NCI-H1694 treated with DMSO at 0.1 percent for 48 hours (cell line): ENCODE measurements at regions not wholly inside any gene's neighbourhood (a gene's known extent, or its start where the extent isn't known, plus 50 kb on each side); places are given as distances from the start of the nearest gene placed in this dataset.
"Not testable (repeated sequence)": the region's sequence is repeated elsewhere in the genome, so short reads cannot be mapped to it uniquely, and the experiment has no call there.

Source experiments
- DNase-seq: peaks from one replicate; lab custom pipeline; 2025; lab: John Stamatoyannopoulos, UW

DNA sequence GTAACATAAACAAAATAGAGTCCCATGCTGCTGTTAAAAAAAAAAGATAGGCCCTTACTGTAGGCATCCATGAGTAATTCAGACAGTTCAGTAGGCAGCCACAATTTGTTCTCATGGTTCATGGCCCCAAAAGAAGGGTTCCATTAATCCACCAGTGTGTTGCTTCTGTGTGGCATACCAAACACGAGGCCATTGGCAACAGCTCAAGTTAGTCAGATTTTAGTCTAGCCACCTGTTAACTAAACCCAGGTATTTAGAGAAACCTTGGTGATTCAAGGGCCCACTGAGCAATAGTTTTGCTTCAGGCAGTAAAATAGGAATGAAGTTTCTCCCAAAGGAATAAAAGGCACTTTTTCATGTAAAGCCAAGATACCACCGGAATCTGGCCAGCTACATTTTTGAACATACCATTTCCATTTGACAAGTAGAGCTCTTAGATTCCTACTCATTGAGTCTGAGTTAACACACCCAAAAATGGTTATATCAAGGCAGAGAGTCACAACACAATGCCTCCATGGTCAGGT, 80.1 kb upstream of the SRD5A2 start:
- no peak for DNase-seq

DNA sequence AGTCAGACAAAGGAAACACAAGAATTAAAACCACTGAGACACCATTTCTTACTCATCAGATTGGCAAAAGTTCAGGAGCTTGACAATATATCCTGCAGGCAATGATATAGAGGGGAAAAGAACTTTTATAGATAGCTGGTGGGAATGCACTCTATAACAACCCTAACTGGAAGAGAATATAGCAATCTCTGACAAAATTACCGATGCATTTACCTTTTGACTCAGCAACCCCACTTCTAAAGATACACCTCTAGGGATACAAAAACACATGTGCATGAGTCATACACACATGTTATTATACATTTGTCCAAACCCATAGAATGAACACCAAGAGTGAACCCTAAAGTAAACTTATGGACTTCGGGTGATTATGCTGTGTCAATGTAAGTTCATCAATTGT, 79.4 kb upstream of the SRD5A2 start:
- no peak for DNase-seq

DNA sequence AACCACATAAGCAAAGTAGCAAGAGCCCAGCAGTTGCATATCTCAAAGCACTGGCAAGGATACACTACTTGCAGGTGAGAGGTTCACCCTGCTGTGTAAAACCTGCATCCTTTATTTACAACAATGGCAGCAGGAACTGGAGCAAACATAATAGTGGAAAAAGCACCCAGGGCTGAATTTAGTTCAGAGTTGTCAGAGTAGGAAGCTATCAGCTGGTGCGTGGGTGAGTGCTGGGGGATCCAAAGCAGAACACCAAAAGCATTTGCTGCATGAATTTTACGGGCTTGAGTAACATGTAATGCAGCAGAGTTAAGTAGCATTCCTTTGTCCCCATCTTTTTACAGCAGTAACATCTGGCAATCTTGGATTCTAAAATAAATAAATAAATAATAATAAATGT, 73.5 kb upstream of the SRD5A2 start:
- no peak for DNase-seq

DNA sequence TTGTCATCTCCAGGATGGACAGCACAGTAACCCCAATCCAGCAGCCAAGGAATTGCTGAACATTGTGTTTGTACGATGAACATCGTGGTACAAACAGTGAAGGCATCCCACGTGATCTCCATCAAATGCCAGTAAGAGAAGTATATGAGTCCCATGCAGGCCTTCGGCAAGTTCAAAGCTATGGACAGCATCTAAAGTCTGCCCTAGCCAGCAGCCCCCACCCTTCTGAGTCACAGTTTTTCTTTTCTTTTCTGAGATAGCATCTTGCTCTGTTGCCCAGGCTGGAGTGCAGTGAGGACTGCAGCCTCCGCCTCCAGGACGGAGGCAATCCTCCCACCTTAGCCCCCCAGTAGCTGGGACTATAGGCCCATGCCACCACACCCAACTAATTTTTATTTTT, 71.0 kb upstream of the SRD5A2 start:
- DNase-seq: no peak

DNA sequence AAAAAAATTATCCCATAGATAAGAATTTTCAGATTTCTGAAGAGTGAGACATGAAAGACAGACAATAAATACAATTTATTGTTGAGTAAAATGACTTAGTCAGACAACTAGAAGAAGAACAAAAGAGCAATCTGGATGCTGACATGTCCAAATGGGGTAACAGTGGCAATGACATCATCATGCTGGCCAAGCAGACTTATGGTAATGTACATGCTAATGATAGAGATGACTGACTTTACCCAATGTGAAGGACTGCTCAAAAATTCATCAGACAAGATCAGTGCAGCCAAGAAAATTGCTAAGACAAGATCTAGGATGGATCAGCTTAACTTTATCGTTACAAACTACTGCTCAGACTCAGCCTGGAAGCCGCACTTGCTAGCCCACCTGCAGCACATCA, 70.5 kb upstream of the SRD5A2 start:
- no peak for DNase-seq

DNA sequence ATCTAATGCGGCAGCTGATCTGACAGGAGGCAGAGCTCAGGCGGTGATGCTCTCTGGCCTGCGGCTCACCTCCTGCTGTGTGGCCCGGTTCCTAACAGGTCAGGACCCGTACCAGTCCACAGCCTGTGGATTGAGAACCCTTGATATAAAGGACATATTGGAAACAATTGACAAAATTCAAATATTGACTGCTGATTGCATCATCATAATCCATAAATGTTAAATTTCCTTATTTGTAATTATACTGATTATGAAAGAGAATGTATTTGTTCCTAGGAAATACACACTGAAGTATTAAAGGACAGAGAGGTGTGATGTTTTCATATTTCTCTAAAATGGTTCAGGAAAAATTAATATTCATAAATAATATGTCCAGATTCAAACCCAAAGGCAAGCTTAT, 63.8 kb upstream of the SRD5A2 start:
- DNase-seq: no peak

DNA sequence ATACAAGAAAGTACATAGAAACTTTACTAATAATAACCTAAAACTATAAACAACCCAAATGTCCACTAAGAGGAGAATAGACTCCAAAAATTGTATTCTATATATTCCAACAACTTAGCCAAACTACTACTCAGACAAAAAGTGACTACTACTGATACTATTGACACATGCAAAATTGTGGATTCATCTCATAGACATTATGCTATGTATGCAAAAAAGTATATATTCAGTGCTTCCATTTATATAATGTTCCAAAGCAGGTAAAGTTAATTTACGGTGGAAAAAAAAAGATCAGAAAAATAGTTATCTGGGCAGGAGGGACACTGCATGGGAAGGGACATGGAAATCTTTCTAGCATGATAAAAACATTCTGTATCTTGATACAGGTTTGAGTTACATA, 62.0 kb upstream of the SRD5A2 start:
- no peak for DNase-seq

DNA sequence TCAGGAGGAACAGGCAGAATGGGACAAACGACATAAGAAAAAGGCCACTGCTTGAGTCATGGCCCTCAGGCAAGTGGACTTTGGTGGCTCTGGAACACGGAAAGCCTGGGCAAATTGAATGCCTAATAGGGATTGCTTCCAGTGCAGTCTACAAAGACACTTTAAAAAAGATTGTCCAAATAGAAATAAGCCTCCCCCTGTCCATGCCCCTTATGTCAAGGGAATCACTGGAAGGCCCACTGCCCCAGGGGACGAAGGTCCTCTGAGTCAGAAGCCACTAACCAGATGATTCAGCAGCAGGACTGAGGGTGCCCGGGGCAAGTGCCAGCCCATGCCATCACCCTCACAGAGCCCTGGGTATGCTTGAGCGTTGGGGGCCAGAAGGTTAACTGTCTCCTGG, 51.5 kb upstream of the SRD5A2 start:
- not testable (repeated sequence) for DNase-seq
